NCI-H2196 (cell line): ENCODE measurements at regions not wholly inside any gene's neighbourhood (a gene's known extent, or its start where the extent isn't known, plus 50 kb on each side); places are given as distances from the start of the nearest gene placed in this dataset.

Source experiments
- DNase-seq: peaks from one replicate; lab custom pipeline; 2025; ENCODE audit not compliant: unreplicated experiment; lab: John Stamatoyannopoulos, UW

DNA sequence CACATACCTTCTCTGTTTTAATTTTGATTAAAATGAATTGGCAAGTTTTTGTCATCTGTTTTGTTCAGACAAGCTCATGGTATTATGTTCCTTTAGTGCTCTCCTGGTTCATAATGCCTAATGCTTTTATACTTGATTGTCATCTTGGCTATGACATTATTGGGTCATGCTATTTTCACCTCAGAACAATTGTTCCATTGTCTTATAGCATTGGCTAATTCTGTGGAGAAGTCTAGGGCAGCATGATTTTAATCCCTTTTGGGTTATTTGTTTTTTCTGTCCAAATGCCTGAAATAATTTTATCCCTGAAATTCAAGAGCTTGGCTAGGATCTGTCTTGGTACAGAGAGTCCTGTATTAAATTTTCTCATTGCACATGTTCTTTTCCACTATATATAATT lies 83.8 kb upstream of the CCDC85A start:
- no peak for DNase-seq

DNA sequence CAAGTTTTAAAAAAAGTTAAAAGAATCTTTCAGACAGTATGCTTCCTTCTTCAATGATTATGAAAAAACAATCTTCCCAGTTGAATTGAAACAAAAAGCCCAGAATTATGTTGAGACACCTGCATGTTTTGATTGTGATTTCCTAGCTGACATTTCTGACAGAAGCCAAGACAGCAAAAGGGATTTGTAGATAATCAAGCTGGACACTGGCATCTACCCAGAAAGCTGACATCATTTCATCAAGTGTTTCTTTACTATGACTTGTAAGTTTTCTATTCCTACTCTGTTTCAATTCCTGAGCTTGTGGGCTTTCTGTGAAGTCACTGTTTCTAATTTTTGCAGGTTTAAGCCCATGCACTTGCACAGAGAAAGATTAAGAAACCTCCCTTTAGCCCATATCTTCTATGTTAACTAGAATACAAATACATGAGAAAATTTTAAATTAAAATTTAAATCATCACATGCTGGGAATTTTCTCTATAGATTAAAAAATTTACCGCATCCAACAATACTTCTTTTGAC lies 82.9 kb upstream of the CCDC85A start:
- DNase-seq, result no peak

DNA sequence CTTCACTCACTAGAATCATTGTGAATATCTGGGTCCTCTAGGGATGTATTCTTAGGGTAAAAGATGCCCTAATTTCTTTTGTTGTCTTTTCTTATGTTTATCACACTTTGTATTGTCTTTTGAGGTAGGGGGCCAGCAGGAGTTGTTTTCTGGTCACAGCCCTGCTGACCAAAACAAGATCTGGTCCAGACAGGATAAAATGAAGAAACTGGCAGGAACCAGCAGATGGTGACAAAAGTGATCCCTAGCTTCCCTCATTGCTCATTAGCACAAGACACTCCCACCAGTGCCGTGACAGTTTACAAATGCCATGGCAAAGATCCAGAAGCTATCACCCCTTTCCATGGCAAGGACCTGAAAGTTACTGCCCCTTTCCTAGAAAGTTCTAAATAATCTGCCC lies 81.7 kb upstream of the CCDC85A start:
- DNase-seq, result no peak

DNA sequence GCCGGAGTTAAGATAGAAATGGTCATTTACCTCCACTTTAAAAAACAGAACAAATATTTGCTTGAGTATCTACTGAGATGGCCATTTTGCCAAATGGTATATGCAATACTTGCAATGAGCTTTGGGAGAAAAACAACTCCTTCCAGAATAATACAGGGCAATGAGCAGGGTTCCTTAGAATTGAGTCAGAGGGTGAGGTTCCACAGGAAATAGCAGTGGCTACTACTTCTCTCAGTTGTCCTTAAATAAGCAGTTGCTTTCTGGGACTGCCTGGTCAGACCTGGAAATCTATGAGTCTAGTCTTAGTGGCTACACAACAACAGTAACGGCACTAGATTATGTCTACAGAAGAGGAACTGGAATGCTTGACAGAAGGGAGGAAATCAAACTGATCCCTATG lies 80.9 kb upstream of the CCDC85A start:
- no peak for DNase-seq

DNA sequence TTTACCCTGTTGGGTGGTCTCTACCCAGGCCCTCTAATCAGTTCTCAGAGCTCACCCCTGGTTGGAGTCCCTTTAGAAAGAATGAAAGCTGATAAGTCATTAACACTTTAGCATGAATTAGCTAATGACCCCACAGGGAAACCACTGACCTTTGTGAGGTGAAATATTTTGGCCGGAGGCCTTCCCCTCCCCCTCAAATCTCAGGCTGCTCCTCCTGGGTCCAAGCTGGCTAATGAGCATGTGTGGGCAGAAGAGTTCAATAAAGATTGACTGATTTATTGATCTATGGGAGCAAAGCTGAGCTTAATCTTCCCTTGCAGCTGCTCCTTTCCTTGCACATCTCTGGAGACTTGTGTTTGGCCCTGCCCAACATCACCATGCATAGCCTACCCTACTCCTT lies 78.8 kb upstream of the CCDC85A start:
- no peak for DNase-seq

DNA sequence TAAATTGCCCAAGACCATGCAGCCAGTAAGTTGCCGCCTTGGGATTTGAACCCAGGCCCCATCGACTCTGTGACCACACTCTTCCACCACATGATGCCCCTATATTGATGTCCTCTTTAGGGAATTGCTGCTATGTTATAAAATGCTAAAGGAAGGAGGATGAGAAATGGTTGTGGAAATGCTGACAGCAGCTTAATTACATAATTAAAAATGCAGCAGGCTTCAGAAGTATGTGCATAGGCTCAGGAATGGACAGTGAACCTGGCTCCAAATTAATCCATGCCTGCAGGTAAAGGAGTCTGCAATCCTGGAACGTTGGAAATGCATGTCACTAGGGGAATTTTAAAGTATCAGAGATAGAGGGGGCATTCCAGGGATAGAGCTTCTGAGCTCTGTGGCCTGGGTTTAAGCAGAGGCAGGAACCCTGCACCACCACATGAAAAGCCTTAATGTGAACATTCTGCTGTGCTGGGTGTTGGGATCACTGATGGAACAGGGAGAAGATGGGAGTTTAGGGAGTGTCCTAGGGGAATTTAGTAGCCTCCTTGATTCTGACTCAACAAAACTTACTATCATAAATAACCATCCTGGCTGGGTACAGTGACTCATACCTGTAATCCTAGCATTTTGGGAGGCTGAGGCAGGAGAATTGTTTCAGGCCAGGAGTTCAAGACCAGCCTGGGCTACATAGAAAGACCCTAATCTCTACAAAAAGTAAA lies 76.1 kb upstream of the CCDC85A start:
- DNase-seq, result no peak

DNA sequence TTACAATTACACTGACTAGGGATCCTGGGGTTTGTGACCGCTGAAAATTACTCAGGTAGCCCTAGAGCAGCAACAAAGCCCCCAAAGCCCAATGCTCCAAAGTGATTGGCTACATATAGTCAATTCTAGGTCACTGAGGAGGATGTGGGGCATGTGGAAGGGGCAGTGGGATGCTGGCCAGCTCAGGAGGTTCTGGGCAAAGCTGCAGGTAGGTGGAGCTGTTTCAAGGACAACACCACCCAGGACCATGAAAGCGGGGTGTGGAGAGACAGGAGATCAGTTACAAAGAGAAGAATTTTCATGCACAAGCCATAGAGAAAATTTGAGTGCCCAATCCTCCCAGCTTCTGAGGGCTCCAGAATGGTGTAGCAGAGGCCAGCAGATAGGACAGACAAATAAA lies 75.0 kb upstream of the CCDC85A start:
- DNase-seq, result no peak

DNA sequence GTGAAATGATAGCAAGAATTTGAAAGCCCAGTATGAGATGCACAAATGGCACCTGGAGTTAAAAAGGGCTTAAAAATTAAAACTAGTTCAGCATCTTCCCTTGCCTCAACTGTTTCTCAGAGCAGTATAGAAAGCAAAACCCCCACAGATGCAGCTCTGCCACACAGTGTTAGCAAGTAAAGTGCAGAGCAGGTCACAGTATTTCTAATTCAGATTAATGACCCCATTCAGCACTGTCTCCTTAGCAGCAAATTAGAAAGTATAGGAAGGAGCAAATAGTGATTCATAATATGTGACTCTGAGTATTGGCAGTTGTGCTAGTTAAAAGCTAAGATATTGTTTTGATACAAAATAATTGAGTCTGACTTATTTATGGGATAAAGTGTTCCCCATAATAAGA lies 73.8 kb upstream of the CCDC85A start:
- no peak for DNase-seq

DNA sequence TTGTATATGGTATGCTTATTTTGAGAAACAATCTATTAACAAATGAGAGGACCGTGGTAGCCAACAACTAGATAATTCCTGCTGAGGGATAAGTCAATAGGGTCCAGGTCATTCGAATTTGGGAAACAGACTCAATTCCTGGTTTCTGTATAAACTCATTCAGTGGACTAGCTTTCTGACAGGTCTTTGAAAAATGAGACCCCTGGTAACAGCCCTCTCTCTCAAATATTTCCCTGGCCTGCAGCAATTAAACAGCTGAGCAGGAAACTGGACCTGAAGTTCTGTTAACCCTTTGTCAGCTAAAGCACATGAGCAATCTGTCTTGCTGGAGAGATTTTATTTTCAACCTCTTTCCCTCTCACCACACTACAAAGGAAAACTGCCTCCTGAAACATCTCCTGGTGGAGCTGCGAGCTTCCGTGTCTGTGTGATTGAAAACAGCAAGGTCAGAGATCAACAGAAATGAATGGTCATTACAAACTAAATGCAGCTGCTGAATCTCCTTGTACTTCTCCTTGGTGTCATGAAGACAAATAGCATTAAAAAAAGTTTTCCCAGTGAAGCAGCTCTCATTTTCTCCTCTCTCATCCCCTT lies 70.3 kb upstream of the CCDC85A start:
- DNase-seq, result no peak

DNA sequence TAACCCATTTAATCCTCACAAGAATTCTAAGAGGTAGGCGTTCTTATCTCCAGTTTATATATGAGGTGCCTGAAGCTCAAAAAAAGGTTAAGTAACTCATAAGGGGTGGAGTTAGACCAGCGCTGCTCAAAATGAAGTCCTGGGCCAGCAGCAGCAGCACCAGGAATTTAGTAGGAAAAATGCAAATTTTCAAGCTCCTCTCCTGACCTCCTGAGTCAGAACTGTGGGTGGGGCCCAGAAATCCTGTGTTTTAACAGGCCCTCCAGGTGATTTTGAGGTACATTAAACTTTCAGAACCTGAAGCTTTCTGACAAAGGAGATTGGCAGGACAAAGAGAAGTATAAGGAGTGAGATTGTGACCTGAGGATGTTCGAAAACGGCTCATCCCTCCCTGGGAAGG lies 66.0 kb upstream of the CCDC85A start:
- DNase-seq, result no peak

DNA sequence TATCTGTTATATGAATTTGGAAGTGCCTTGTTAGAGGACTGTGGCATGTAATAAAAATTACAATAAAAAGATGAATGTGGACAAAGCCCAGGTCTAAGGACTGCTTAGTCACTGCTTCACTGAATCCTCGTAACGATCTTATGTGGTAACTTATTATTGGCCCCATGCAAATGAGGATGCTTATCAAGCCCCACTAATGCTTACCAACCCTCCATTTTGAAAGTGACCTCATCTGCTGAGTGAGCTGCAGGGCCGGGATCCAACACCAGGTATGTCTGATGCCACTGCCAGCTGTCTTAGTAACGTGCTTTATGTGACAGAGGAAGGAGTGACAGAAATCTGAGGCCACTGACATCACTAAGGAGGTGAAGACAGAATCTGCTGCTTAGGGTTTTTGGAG lies 65.3 kb upstream of the CCDC85A start:
- no peak for DNase-seq

DNA sequence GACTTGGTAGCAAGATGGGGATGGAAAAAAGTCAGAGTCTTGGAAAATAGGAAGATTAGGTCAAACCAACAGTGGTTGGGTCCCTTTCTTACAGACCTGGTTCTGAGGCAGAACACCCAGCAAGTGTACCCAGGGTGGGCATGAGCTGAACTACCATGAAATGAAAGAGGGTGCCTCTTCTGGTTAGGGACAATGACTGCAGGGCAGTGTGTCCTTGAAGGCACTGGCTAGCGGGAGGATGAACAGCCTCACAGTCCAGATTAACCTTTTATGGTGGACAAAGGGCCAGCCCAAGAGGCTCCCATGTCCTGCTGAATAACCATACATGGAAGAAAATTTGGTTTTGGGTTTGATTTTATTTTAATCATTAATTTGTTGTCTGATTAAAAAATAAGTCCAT lies 61.8 kb upstream of the CCDC85A start:
- DNase-seq, result no peak

DNA sequence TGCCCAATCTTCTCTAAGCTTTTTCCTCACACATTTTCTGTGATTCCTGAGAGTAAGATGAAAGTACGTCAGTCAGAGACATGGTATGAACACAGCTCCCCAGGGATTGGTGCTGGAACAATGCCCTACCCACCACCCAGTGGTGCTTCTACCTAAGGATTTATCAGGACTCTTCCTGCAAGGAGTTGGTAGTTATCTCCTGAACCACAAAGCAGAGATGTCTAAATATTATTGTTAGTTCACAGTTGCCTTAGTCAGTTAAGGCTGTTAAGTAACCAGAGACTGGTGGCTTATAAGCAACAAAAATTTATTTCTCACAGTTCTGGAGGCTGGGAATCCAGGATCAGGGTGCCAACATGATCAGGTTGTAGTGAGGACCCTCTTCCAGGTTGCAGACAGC lies 60.3 kb upstream of the CCDC85A start:
- no peak for DNase-seq

DNA sequence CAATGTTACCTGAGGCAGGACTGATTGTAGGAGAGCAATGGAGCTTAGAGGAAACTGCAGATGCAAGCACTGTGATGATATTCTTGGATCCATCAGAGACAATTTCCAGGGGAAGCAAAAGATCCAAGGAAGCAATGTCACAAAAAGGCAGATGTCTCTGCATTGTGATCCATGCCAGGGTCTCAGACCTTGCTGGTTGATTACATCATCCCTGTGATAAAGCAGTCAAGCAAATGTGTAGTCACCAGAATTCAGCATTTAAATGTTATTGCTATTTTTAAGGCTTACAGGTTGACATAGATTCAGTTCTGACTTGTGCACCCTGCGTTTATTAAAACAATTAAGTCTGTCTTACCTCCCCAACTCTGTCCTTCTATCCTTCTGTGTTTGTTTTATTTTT lies 56.8 kb upstream of the CCDC85A start:
- DNase-seq, result no peak

DNA sequence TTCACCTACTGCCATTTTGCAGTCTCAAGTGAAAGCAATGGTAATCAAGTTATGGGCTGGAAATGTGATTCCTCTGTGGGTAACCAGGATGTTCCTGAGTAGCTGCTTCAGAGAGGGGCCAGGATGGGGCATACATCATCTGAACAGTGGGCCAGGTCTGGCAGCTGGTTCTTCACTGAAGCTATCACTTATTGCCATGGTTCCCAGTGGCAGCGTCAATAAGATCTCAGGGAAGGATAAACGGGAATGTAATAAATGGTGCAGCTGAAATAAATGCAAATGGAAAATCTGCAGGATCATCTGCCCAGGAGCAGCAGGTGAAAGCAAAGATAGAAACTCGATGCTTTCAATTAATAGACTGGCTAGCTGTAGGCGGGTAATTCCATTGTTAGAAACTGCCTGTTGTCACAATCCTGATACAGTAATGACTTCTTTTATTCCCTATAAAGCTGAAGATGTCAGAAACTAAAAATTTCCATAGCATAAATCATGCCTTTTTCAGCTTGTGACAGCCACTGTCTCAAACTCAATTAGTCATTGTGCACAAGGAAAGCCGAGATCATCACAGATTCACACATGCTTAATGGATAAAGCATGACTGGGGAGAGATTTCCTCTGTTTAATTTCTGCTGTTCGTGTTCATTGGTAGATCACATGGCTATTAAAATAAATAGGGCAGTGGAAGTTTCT lies 56.2 kb upstream of the CCDC85A start:
- peak; percentile 31 for DNase-seq

DNA sequence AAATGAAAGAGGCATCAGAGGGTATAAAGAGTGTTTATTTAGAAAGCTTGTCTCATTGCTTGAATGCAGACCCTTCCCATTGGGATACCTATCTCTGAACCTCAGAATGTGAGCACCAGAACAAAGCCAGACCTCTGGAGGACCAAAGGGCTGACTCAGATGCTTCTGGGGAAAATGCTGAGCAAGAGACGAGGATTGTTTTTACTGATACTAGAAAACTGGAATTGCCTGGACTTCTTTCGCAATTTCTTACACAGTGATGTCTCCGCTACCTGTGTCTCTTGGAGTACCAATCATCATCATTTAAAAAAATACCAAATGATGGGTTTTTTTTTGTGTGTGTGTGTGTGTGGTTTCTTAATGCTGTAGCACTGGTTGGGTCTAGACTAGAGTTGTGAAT lies 55.6 kb upstream of the CCDC85A start:
- no peak for DNase-seq

DNA sequence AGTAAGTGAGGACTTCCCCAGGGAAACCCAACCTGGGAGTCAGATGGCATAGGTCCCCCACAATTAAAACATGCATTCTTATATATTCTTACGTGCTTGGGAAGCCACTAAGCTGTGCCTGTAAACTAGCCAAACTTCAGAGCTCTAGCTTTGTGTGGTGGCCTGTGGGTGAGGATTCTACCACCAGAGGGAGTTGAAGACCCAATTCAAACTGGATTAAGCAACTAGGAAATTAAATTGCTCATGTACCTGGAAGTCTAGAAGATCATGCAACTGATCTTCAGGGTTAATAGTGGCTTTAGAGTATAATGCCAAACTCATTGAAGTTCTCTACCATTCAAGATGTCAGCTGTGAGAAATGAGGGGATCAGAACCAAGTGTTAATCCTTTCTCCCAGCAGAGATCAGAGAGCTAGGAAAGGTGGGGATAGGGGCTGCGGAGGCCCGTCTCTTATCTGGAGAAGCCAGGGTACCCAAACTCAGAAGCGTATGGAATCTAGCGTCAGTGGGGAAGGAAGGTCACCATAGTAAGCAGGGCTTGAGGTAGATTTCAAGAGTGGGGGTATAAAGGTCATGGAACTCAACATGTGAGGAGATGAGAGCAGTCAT lies 53.2 kb upstream of the CCDC85A start:
- peak; percentile 20 for DNase-seq

DNA sequence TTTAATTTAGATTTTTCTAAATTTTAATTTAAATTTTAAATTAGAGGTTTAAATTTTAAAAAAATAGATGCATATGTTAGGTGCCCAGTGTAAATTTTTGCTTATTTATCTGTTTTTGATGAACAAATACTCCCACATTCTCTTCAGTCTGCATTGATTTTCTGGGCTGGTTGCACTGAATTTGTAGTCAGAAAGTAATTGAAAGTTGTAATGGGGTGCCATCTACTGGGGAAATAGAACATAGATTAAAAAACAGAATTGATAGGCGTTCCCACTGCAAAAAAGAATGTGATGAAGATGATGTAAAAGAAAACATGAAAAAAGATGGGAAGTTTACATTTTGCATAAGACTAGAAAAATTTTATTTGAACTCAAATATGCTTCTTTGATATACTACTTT lies 51.7 kb upstream of the CCDC85A start:
- DNase-seq, result peak; percentile 4

DNA sequence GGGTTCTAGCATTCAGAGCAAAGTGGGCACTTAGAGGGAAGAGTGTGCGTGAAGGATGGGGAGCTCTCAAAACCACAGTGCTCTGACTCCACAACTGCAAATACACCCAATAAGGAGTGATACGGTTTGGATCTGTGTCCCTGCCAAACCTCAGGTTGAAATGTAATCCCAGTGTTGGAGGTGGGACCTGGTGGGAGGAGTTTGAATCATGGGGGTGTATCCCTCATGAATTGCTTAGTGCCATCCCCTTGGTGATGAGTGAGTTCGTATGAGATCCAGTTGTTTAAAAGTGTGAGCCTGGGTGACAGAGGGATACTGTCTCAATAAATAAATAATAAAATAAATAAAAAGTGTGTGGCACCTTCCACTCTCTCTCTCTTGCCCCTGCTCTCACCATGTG lies 50.3 kb upstream of the CCDC85A start:
- no peak for DNase-seq

DNA sequence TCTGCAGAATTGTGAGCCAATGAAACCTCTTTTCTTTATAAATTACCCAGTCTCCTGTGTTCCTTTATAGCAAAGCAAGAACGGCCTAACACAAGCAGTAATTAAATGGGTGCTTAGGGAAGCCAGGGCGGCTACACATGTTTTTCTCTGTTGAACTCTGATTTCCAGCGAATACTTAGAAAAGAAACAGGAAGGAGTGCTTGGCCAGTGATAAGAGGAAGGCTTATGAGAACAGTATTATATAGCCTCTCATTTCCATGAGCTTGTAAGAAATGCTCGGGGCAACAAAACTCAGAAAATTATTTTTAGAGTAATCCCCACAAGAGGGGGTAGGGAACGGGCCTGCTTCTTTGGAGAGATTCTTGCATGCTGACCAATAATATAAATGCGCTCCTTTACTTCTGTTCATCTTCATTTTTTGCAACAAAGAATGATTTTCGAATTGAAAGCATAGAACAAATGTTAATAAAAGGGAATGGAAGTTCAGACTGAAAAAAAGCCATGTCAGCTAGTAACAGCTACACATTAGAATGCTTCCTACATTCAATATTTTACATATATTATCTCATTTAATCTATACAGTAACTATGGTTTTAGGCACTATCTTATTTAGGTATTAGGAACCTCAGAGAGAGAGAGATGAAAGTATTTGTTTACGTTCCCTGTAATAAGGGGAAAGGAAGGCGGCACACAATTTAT lies 49.7 kb upstream of the CCDC85A start:
- no peak for DNase-seq
